HEK293T (cell line): ENCODE measurements at regions not wholly inside any gene's neighbourhood (a gene's known extent, or its start where the extent isn't known, plus 50 kb on each side); places are given as distances from the start of the nearest gene placed in this dataset.

ENCODE experiments used
- HDGF ChIP-seq: fragments of 450-650 bp; IDR thresholded peaks from 2 replicates; pipeline ENCODE4 v1.6.1; 2017; ENCODE audit warnings: antibody characterized with exemption, borderline replicate concordance
- NFRKB ChIP-seq: fragments of 450-650 bp; IDR thresholded peaks from 2 replicates; pipeline ENCODE4 v1.6.1; 2016; ENCODE audit warnings: mild to moderate bottlenecking, moderate library complexity

GRCh38 chr17:71593078-71593477, 527.7 kb upstream of the SOX9 start:
- no peak for TF ChIP-seq NFRKB
- no peak for TF ChIP-seq HDGF
